ENCODE measurements at regions not wholly inside any gene's neighbourhood (a gene's known extent, or its start where the extent isn't known, plus 50 kb on each side); places are given as distances from the start of the nearest gene placed in this dataset.

DNA sequence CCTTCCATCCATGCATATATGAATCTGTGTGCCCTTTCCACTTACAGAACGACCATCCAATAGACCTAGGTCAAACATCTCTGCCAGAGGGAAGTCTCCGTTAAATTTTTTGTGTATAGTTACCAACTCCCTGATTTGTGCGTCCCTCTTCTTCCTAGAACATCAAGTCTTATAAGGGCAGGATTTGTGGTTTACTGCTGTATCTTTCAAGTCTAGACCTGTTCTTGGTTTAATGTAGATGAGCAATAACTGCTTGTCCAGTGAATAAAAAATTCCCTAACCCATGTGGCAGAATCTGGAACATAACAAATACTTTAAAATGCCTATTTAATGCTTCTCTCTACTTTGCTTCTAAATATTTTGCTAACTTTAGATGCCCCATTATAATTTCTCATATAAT is 988.8 kb downstream of the RAPGEF2 start:
- no peak for TF ChIP-seq EZH2 (IDR thresholded peaks at IDR 0.05)
- TF ChIP-seq POLR2AphosphoS5 (IDR thresholded peaks at IDR 0.05; ENCODE audit: borderline replicate concordance, low read depth, low read length), result no peak
- TF ChIP-seq FOXP2 (optimal IDR thresholded peaks at IDR 0.05; ENCODE audit: control extremely low read depth, extremely low read length, insufficient read depth), result no peak
